ENCODE measurements at regions not wholly inside any gene's neighbourhood (a gene's known extent, or its start where the extent isn't known, plus 50 kb on each side); places are given as distances from the start of the nearest gene placed in this dataset.
"Not testable (repeated sequence)": the region's sequence is repeated elsewhere in the genome, so short reads cannot be mapped to it uniquely, and the experiment has no call there.

GRCh38 chr9:85142496-85142911 lies 473.0 kb downstream of the NTRK2 start:
- DNase-seq: no peak

GRCh38 chr9:85137696-85138095 lies 468.2 kb downstream of the NTRK2 start:
- no peak for DNase-seq

- no peak for DNase-seq
Observed at GRCh38 chr9:85136987-85137386, 467.5 kb downstream of the NTRK2 start.

- DNase-seq: no peak
Observed at GRCh38 chr9:85136507-85136906, 467.0 kb downstream of the NTRK2 start.

- no peak for DNase-seq
Observed at GRCh38 chr9:85130764-85131163, 461.2 kb downstream of the NTRK2 start.

- no peak for DNase-seq
Observed at GRCh38 chr9:85130260-85130659, 460.7 kb downstream of the NTRK2 start.

- DNase-seq: no peak
Observed at GRCh38 chr9:85129514-85129913, 460.0 kb downstream of the NTRK2 start.

GRCh38 chr9:85118990-85119755 lies 449.6 kb downstream of the NTRK2 start:
- no peak for DNase-seq

- DNase-seq: no peak
Observed at GRCh38 chr9:85117831-85118230, 448.3 kb downstream of the NTRK2 start.

GRCh38 chr9:85115473-85115872 lies 445.9 kb downstream of the NTRK2 start:
- no peak for DNase-seq

- DNase-seq: no peak
Observed at GRCh38 chr9:85114799-85115198, 445.3 kb downstream of the NTRK2 start.

- DNase-seq: no peak
Observed at GRCh38 chr9:85112933-85113418, 443.4 kb downstream of the NTRK2 start.

GRCh38 chr9:85112391-85112790 lies 442.9 kb downstream of the NTRK2 start:
- DNase-seq: no peak

- DNase-seq: no peak
Observed at GRCh38 chr9:85108746-85109145, 439.2 kb downstream of the NTRK2 start.

GRCh38 chr9:85108229-85108628 lies 438.7 kb downstream of the NTRK2 start:
- no peak for DNase-seq

GRCh38 chr9:85089188-85089969 lies 419.9 kb downstream of the NTRK2 start:
- DNase-seq: no peak

GRCh38 chr9:85081963-85082362 lies 412.4 kb downstream of the NTRK2 start:
- DNase-seq: no peak

- no peak for DNase-seq
Observed at GRCh38 chr9:85079349-85079748, 409.8 kb downstream of the NTRK2 start.

GRCh38 chr9:85077944-85078343 lies 408.4 kb downstream of the NTRK2 start:
- DNase-seq: no peak

- DNase-seq: not testable (repeated sequence)
Observed at GRCh38 chr9:85077146-85077545, 407.6 kb downstream of the NTRK2 start.

All from stimulated activated CD4-positive, alpha-beta T cell treated with anti-CD3 and anti-CD28 coated beads, Interleukin-2, amount 100 ng/mL, for 24 hours (primary cell).